H1 (cell line): ENCODE measurements at regions not wholly inside any gene's neighbourhood (a gene's known extent, or its start where the extent isn't known, plus 50 kb on each side); places are given as distances from the start of the nearest gene placed in this dataset.

Experiments
- CBX8 ChIP-seq: fragments of 300-800, 300-1000 bp; sonication (generic); IDR thresholded peaks from 2 replicates; pipeline ENCODE4 v1.7.1; 2016; ENCODE audit warnings: low read depth, low read length, borderline replicate concordance
- FOSL1 ChIP-seq: IDR thresholded peaks from 2 replicates; pipeline ENCODE4 v1.6.1; 2011; ENCODE audit warnings: mild to moderate bottlenecking, low read depth, low read length, moderate library complexity; ENCODE audit not compliant: insufficient read depth
- NANOG ChIP-seq: IDR thresholded peaks from 2 replicates; pipeline ENCODE4 v1.6.1; 2011; ENCODE audit warnings: low read length, low read depth, mild to moderate bottlenecking, inconsistent platforms; ENCODE audit not compliant: insufficient read depth, poor library complexity, severe bottlenecking
- NRF1 ChIP-seq: IDR thresholded peaks from 2 replicates; pipeline ENCODE4 v1.6.1; 2011; ENCODE audit warnings: mild to moderate bottlenecking, low read depth, low read length, improper control_type of control experiment
- RAD21 ChIP-seq, 2 experiments: IDR thresholded peaks in 1 of 2; conservative IDR thresholded peaks in 1 of 2; 2 replicates each; pipeline ENCODE4 v1.6.1; 2011; ENCODE audit warnings: low read depth in 2 of 2, low read length in 2 of 2, improper control_type of control experiment in 1 of 2, inconsistent platforms in 1 of 2, mild to moderate bottlenecking in 1 of 2, moderate library complexity in 1 of 2
- SP1 ChIP-seq: IDR thresholded peaks from 2 replicates; pipeline ENCODE4 v1.6.1; 2011; ENCODE audit warnings: low read depth, low read length
- SP4 ChIP-seq: IDR thresholded peaks from 2 replicates; pipeline ENCODE4 v1.6.1; 2012; ENCODE audit warnings: low read length, inconsistent platforms
- TF ChIP-seq, protein P1 (sequence below): fragments of 300-600 bp; sonication (generic); IDR thresholded peaks from 2 replicates; pipeline ENCODE4 v1.7.1; 2012; ENCODE audit warnings: low read length, moderate library complexity, mild to moderate bottlenecking, inconsistent platforms; ENCODE audit not compliant: insufficient replicate concordance

DNA sequence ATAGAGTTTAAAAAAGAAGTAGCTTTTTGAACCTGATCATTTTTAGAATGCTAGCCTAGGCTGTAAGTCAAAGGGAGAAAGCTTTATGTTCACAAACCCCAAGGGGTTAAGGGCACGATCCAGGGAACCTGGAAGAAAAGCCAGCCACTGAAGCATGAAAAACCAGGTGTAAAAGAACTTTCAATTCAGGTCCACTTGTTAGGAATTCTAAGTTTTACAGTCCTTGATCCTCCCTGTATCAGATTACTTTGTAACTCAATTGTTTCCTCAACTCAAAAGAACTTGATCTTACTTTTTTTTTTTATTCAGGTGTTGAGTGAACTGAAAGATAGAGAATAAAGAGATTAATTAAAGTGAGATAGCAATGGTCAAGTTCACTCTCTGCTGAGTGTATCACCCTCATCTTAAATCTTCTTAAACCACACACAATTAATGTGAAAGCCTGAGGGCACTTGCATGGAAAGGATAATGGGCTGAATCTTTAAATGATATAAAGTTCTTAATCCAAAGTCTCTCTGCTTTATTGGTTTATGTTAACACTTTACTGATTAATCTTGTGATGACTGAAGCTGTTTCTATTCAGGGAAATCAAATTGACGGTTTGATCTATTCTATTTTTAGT lies 672.2 kb upstream of the LRRN3 start (continued):
- TF ChIP-seq, protein P1, sequence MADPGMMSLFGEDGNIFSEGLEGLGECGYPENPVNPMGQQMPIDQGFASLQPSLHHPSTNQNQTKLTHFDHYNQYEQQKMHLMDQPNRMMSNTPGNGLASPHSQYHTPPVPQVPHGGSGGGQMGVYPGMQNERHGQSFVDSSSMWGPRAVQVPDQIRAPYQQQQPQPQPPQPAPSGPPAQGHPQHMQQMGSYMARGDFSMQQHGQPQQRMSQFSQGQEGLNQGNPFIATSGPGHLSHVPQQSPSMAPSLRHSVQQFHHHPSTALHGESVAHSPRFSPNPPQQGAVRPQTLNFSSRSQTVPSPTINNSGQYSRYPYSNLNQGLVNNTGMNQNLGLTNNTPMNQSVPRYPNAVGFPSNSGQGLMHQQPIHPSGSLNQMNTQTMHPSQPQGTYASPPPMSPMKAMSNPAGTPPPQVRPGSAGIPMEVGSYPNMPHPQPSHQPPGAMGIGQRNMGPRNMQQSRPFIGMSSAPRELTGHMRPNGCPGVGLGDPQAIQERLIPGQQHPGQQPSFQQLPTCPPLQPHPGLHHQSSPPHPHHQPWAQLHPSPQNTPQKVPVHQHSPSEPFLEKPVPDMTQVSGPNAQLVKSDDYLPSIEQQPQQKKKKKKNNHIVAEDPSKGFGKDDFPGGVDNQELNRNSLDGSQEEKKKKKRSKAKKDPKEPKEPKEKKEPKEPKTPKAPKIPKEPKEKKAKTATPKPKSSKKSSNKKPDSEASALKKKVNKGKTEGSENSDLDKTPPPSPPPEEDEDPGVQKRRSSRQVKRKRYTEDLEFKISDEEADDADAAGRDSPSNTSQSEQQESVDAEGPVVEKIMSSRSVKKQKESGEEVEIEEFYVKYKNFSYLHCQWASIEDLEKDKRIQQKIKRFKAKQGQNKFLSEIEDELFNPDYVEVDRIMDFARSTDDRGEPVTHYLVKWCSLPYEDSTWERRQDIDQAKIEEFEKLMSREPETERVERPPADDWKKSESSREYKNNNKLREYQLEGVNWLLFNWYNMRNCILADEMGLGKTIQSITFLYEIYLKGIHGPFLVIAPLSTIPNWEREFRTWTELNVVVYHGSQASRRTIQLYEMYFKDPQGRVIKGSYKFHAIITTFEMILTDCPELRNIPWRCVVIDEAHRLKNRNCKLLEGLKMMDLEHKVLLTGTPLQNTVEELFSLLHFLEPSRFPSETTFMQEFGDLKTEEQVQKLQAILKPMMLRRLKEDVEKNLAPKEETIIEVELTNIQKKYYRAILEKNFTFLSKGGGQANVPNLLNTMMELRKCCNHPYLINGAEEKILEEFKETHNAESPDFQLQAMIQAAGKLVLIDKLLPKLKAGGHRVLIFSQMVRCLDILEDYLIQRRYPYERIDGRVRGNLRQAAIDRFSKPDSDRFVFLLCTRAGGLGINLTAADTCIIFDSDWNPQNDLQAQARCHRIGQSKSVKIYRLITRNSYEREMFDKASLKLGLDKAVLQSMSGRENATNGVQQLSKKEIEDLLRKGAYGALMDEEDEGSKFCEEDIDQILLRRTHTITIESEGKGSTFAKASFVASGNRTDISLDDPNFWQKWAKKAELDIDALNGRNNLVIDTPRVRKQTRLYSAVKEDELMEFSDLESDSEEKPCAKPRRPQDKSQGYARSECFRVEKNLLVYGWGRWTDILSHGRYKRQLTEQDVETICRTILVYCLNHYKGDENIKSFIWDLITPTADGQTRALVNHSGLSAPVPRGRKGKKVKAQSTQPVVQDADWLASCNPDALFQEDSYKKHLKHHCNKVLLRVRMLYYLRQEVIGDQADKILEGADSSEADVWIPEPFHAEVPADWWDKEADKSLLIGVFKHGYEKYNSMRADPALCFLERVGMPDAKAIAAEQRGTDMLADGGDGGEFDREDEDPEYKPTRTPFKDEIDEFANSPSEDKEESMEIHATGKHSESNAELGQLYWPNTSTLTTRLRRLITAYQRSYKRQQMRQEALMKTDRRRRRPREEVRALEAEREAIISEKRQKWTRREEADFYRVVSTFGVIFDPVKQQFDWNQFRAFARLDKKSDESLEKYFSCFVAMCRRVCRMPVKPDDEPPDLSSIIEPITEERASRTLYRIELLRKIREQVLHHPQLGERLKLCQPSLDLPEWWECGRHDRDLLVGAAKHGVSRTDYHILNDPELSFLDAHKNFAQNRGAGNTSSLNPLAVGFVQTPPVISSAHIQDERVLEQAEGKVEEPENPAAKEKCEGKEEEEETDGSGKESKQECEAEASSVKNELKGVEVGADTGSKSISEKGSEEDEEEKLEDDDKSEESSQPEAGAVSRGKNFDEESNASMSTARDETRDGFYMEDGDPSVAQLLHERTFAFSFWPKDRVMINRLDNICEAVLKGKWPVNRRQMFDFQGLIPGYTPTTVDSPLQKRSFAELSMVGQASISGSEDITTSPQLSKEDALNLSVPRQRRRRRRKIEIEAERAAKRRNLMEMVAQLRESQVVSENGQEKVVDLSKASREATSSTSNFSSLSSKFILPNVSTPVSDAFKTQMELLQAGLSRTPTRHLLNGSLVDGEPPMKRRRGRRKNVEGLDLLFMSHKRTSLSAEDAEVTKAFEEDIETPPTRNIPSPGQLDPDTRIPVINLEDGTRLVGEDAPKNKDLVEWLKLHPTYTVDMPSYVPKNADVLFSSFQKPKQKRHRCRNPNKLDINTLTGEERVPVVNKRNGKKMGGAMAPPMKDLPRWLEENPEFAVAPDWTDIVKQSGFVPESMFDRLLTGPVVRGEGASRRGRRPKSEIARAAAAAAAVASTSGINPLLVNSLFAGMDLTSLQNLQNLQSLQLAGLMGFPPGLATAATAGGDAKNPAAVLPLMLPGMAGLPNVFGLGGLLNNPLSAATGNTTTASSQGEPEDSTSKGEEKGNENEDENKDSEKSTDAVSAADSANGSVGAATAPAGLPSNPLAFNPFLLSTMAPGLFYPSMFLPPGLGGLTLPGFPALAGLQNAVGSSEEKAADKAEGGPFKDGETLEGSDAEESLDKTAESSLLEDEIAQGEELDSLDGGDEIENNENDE, result no peak
- TF ChIP-seq CBX8 (no peak), SP4 (no peak), FOSL1 (no peak), NANOG (no peak), RAD21 (IDR thresholded peaks at IDR 0.05 in 1 of 2, conservative IDR thresholded peaks at IDR 0.05 in 1 of 2; ENCODE audit: low read depth in 2 of 2, low read length in 2 of 2) (no peak), NRF1 (no peak), SP1 (no peak)
